Mesenchymal stem cell (in vitro differentiated cells and primary cell): ENCODE measurements at regions not wholly inside any gene's neighbourhood (a gene's known extent, or its start where the extent isn't known, plus 50 kb on each side); places are given as distances from the start of the nearest gene placed in this dataset.

Experiments used
- DNase-seq: peaks from one replicate; pipeline ENCODE4 v3.0.0-alpha.2; 2013
- H2AFZ ChIP-seq: one replicate; pipeline ENCODE4 v1.6.1; 2013; ENCODE audit warnings: low read depth, mild to moderate bottlenecking, control low read depth, inconsistent platforms, low read length, moderate library complexity
- H2AK5ac ChIP-seq: 2 replicates; pipeline ENCODE4 v1.6.1; 2013; ENCODE audit warnings: low read length, moderate library complexity, mild to moderate bottlenecking, inconsistent platforms; ENCODE audit not compliant: severe bottlenecking
- H2BK120ac ChIP-seq: one replicate; pipeline ENCODE4 v1.6.1; 2013; ENCODE audit warnings: low read depth, mild to moderate bottlenecking, inconsistent platforms, low read length, moderate library complexity
- H2BK12ac ChIP-seq, 2 experiments: one replicate each; pipeline ENCODE4 v1.6.1; 2013; ENCODE audit warnings: inconsistent platforms in 2 of 2, low read length in 2 of 2, mild to moderate bottlenecking in 2 of 2, moderate library complexity in 2 of 2, control low read depth in 1 of 2
- H2BK15ac ChIP-seq: one replicate; pipeline ENCODE4 v1.6.1; 2013; ENCODE audit warnings: mild to moderate bottlenecking, low read depth, inconsistent platforms; ENCODE audit not compliant: poor library complexity, severe bottlenecking
- H2BK5ac ChIP-seq: 2 replicates; pipeline ENCODE4 v1.6.1; 2013; ENCODE audit warnings: low read depth, mild to moderate bottlenecking, low read length, control low read depth, inconsistent platforms; ENCODE audit not compliant: poor library complexity, severe bottlenecking
- H3K14ac ChIP-seq, 2 experiments: one replicate each; pipeline ENCODE4 v1.6.1; 2013; ENCODE audit warnings: inconsistent platforms in 2 of 2, low read length in 2 of 2, control low read depth in 1 of 2, mild to moderate bottlenecking in 1 of 2, moderate library complexity in 1 of 2
- H3K18ac ChIP-seq, 2 experiments: one replicate each; pipeline ENCODE4 v1.6.1; 2013; ENCODE audit warnings: inconsistent platforms in 2 of 2, low read length in 2 of 2, control low read depth in 1 of 2, low read depth in 1 of 2, mild to moderate bottlenecking in 1 of 2
- H3K23ac ChIP-seq, 2 experiments: one replicate each; pipeline ENCODE4 v1.6.1; 2013; ENCODE audit warnings: inconsistent platforms in 2 of 2, low read length in 2 of 2, mild to moderate bottlenecking in 2 of 2, moderate library complexity in 2 of 2, control low read depth in 1 of 2
- H3K27ac ChIP-seq: 2 replicates; pipeline ENCODE4 v1.5.1; 2013; ENCODE audit warnings: mild to moderate bottlenecking, moderate library complexity, low read length, control low read depth, inconsistent platforms; ENCODE audit not compliant: poor library complexity, severe bottlenecking
- H3K27me3 ChIP-seq, 2 experiments: 2 replicates each; pipeline versions ENCODE4 v1.6.1 to v1.7.0; 2013; ENCODE audit warnings: low read length in 2 of 2, mild to moderate bottlenecking in 2 of 2, moderate library complexity in 2 of 2, control low read depth in 1 of 2, inconsistent platforms in 1 of 2; ENCODE audit not compliant: control insufficient read depth in 1 of 2, insufficient read depth in 1 of 2
- H3K36me3 ChIP-seq, 2 experiments: 2 replicates each; pipeline versions ENCODE4 v1.6.1 to v1.7.0; 2013; ENCODE audit warnings: low read length in 2 of 2, control low read depth in 1 of 2, inconsistent platforms in 1 of 2, low read depth in 1 of 2, mild to moderate bottlenecking in 1 of 2; ENCODE audit not compliant: insufficient read depth in 2 of 2, control insufficient read depth in 1 of 2
- H3K4ac ChIP-seq, 2 experiments: one replicate each; pipeline ENCODE4 v1.6.1; 2013; ENCODE audit warnings: inconsistent platforms in 2 of 2, low read length in 2 of 2, mild to moderate bottlenecking in 2 of 2, moderate library complexity in 2 of 2, control low read depth in 1 of 2, low read depth in 1 of 2
- H3K4me1 ChIP-seq: 2 replicates; pipeline ENCODE4 v1.6.1; 2013; ENCODE audit warnings: low read depth, low read length, control low read depth; ENCODE audit not compliant: control insufficient read depth, insufficient read depth
- H3K4me2 ChIP-seq: 2 replicates; pipeline ENCODE4 v1.6.1; 2013; ENCODE audit warnings: low read length, mild to moderate bottlenecking, inconsistent platforms; ENCODE audit not compliant: poor library complexity, severe bottlenecking
- H3K4me3 ChIP-seq, 2 experiments: 2 replicates each; pipeline versions ENCODE4 v1.5.1 to v1.7.0; 2013; ENCODE audit warnings: low read length in 2 of 2, mild to moderate bottlenecking in 2 of 2, control low read depth in 1 of 2, low read depth in 1 of 2; ENCODE audit not compliant: insufficient read depth in 1 of 2
- H3K79me1 ChIP-seq: replicated peaks from 2 replicates; pipeline ENCODE4 v1.6.1; 2013; ENCODE audit warnings: mild to moderate bottlenecking, control low read depth, low read length, inconsistent platforms; ENCODE audit not compliant: poor library complexity, severe bottlenecking
- H3K9ac ChIP-seq: 2 replicates; pipeline ENCODE4 v1.7.0; 2013; ENCODE audit warnings: mild to moderate bottlenecking, low read length, moderate library complexity
- H3K9me3 ChIP-seq: 2 replicates; pipeline ENCODE4 v1.7.0; 2013; ENCODE audit warnings: mild to moderate bottlenecking, low read length; ENCODE audit not compliant: control insufficient read depth
- H4K8ac ChIP-seq: one replicate; pipeline ENCODE4 v1.6.1; 2013; ENCODE audit warnings: inconsistent platforms, mild to moderate bottlenecking, low read length, moderate library complexity
- H4K91ac ChIP-seq: one replicate; pipeline ENCODE4 v1.6.1; 2013; ENCODE audit warnings: mild to moderate bottlenecking, low read length, inconsistent platforms
- WGBS: methylation state at CpG from one replicate; pipeline ENCODE4 v1.1.7; 2013; ENCODE audit warnings: mixed read lengths; 5-methylcytosine and 5-hydroxymethylcytosine counted together

GRCh38 chr1:239155466-239156091 lies 230.8 kb upstream of the CHRM3 start:
- H3K23ac ChIP-seq = no peak overlapping the region
- H3K36me3 ChIP-seq = no peaks in the 10 kb centered on the region
- no peak overlapping the region for H4K8ac ChIP-seq
- WGBS = 50% methylated on average over 1 of the region's 3 CpGs
- no peaks in the 10 kb centered on the region for H3K4me1 ChIP-seq
- no peak for DNase-seq
- H3K79me1 ChIP-seq = no peaks in the 10 kb centered on the region
- no peak overlapping the region for H2BK120ac ChIP-seq
- H3K9me3 ChIP-seq = no peaks in the 10 kb centered on the region
- H4K91ac ChIP-seq = no peak overlapping the region
- no peak overlapping the region for H3K4me3 ChIP-seq
- no peaks in the 10 kb centered on the region for H3K27me3 ChIP-seq
- no peak overlapping the region for H3K27ac ChIP-seq
- H2BK12ac ChIP-seq = no peak overlapping the region
- H3K18ac ChIP-seq = no peak overlapping the region
- no peak overlapping the region for H2BK5ac ChIP-seq
- H3K4ac ChIP-seq = no peak overlapping the region
- H3K14ac ChIP-seq = no peak overlapping the region
- no peak overlapping the region for H2BK15ac ChIP-seq
- H3K4me2 ChIP-seq = no peak overlapping the region
- no peak overlapping the region for H2AFZ ChIP-seq
- H3K9ac ChIP-seq = no peak overlapping the region
- H2AK5ac ChIP-seq = no peak overlapping the region

DNA sequence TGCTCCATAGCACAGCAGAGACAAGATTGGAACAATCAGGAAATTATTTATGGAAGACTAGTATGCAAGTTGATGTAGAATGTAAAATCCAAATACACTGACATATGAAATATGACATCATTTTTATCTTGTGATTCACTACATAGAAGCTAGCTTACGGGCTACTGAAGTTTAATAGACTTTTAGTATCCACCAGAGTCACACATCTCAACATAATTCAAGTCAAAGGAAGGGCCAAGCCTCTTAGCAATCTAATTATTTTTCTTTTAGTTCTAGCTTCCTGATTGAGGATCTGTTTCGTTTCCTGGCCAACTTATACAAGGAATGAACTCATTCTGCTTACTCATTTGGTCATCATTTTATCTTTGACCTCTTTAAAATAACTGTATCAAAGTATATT lies 234.4 kb upstream of the CHRM3 start:
- no peak overlapping the region for H3K4me3 ChIP-seq
- no peak overlapping the region for H2AFZ ChIP-seq
- H3K79me1 ChIP-seq = no peaks in the 10 kb centered on the region
- no peak overlapping the region for H3K14ac ChIP-seq
- no peak overlapping the region for H4K8ac ChIP-seq
- H3K27ac ChIP-seq = no peak overlapping the region
- no peak overlapping the region for H2BK12ac ChIP-seq
- H2BK120ac ChIP-seq = no peak overlapping the region
- 71% methylated on average over 1 of the region's 2 CpGs for WGBS
- H2AK5ac ChIP-seq = no peak overlapping the region
- H2BK5ac ChIP-seq = no peak overlapping the region
- no peak overlapping the region for H3K23ac ChIP-seq
- H2BK15ac ChIP-seq = no peak overlapping the region
- no peak overlapping the region for H3K9ac ChIP-seq
- no peaks in the 10 kb centered on the region for H3K27me3 ChIP-seq
- H3K9me3 ChIP-seq = no peaks in the 10 kb centered on the region
- no peak for DNase-seq
- H4K91ac ChIP-seq = no peak overlapping the region
- no peak overlapping the region for H3K4ac ChIP-seq
- no peaks in the 10 kb centered on the region for H3K36me3 ChIP-seq
- H3K4me2 ChIP-seq = no peak overlapping the region
- no peaks in the 10 kb centered on the region for H3K4me1 ChIP-seq
- H3K18ac ChIP-seq = no peak overlapping the region

DNA sequence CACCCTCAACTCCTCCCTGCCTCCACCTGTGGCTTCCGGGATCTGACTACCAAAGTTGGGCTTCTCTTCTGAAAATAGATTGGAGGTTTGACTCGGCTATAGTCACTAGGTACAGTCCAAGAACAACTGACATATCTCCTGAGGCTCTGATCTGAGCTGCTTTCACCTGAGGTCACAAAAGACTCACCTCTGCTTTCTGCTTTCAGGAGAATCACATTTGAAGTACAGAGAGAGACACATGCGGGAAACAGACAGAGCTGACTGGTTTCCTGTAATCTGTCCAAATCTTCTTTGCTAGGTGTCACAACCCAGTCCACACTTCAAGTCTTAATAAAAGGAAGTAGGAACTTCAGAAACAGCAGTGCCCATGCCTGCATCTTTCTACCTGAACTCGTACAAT lies 245.4 kb upstream of the CHRM3 start:
- Histone ChIP-seq H2BK5ac (no peak overlapping the region), H3K79me1 (no peaks in the 10 kb centered on the region), H3K27ac (no peak overlapping the region), H3K23ac (no peak overlapping the region), H2BK120ac (no peak overlapping the region), H3K4ac (no peak overlapping the region), H3K14ac (no peak overlapping the region), H3K18ac (no peak overlapping the region), H3K27me3 (no peaks in the 10 kb centered on the region), H3K4me1 (no peaks in the 10 kb centered on the region), H2AK5ac (no peak overlapping the region), H3K4me3 (no peak overlapping the region), H2AFZ (no peak overlapping the region), H3K4me2 (no peak overlapping the region), H4K8ac (no peak overlapping the region), H3K9me3 (peaks cover 26% of the 10 kb centered on the region), H3K9ac (no peak overlapping the region), H3K36me3 (no peaks in the 10 kb centered on the region), H4K91ac (no peak overlapping the region), H2BK12ac (no peak overlapping the region), H2BK15ac (no peak overlapping the region)
- 66% methylated on average over 3 of the region's 4 CpGs for WGBS
- no peak for DNase-seq

GRCh38 chr1:239139801-239140200 lies 246.6 kb upstream of the CHRM3 start:
- no peak overlapping the region for H4K91ac ChIP-seq
- H2BK12ac ChIP-seq = no peak overlapping the region
- no peak overlapping the region for H2AK5ac ChIP-seq
- no peak overlapping the region for H2AFZ ChIP-seq
- H3K4me3 ChIP-seq = no peak overlapping the region
- no peak overlapping the region for H3K4ac ChIP-seq
- WGBS = 66% methylated on average over 5 of the region's 5 CpGs
- no peak overlapping the region for H3K18ac ChIP-seq
- H2BK5ac ChIP-seq = no peak overlapping the region
- no peaks in the 10 kb centered on the region for H3K27me3 ChIP-seq
- DNase-seq = no peak
- H3K4me1 ChIP-seq = no peaks in the 10 kb centered on the region
- H3K79me1 ChIP-seq = no peaks in the 10 kb centered on the region
- no peak overlapping the region for H3K23ac ChIP-seq
- H2BK120ac ChIP-seq = no peak overlapping the region
- H3K4me2 ChIP-seq = no peak overlapping the region
- H2BK15ac ChIP-seq = no peak overlapping the region
- no peak overlapping the region for H4K8ac ChIP-seq
- H3K9ac ChIP-seq = no peak overlapping the region
- H3K9me3 ChIP-seq = peaks cover 30% of the 10 kb centered on the region
- H3K14ac ChIP-seq = no peak overlapping the region
- no peak overlapping the region for H3K27ac ChIP-seq
- H3K36me3 ChIP-seq = no peaks in the 10 kb centered on the region
